Posterior cingulate gyrus (tissue), 11 donors: ENCODE measurements at regions not wholly inside any gene's neighbourhood (a gene's known extent, or its start where the extent isn't known, plus 50 kb on each side); places are given as distances from the start of the nearest gene placed in this dataset.
"Not testable (repeated sequence)": the region's sequence is repeated elsewhere in the genome, so short reads cannot be mapped to it uniquely, and the experiment has no call there.

Experiments
- DNase-seq, 10 donors: peaks; one replicate each; pipeline versions ENCODE4 v3.0.0 to v3.0.0-alpha.2; 2020 to 2021; ENCODE audit warnings: mixed read lengths in 3 of 10
- intact Hi-C: fragments of 100-400 bp; cut with DNase I; formaldehyde crosslinking; loops from one replicate; pipeline ENCODE4 v1.15.1; 2023

- no peak for DNase-seq
- intact Hi-C loops = no loop called here
Measured at GRCh38 chr17:51481370-51481769, 221.0 kb downstream of the UTP18 start.

- intact Hi-C loops, DNase-seq: not testable (repeated sequence)
Measured at GRCh38 chr17:51482248-51482647, 221.9 kb downstream of the UTP18 start.

- no peak for DNase-seq
- intact Hi-C loops = no loop called here
Measured at GRCh38 chr17:51486091-51486490, 225.7 kb downstream of the UTP18 start.

- no peak for DNase-seq
- intact Hi-C loops = no loop called here
Measured at GRCh38 chr17:51486885-51487520, 226.7 kb downstream of the UTP18 start.

- intact Hi-C loops = no loop called here
- peak in 1 of 10 donors; percentile 63 for DNase-seq
Measured at GRCh38 chr17:51487947-51488346, 227.6 kb downstream of the UTP18 start.

GRCh38 chr17:51491416-51491815 lies 231.1 kb downstream of the UTP18 start:
- peak in 1 of 10 donors; percentile 69 for DNase-seq
- intact Hi-C loops = no loop called here

- intact Hi-C loops = no loop called here
- no peak for DNase-seq
Measured at GRCh38 chr17:51493206-51493605, 232.9 kb downstream of the UTP18 start.

GRCh38 chr17:51496378-51496777 lies 236.0 kb downstream of the UTP18 start:
- intact Hi-C loops = no loop called here
- no peak for DNase-seq

GRCh38 chr17:51499897-51500296 lies 239.6 kb downstream of the UTP18 start:
- intact Hi-C loops = loop anchor here (10.0 kb wide), 1 partner anchor 125 kb away; no protein-coding TSS in a partner anchor
- DNase-seq = no peak

- DNase-seq = no peak
- intact Hi-C loops = loop anchor here (10.0 kb wide), 1 partner anchor 126 kb away; no protein-coding TSS in a partner anchor
Measured at GRCh38 chr17:51500454-51500853, 240.1 kb downstream of the UTP18 start.

GRCh38 chr17:51505450-51505849 lies 245.1 kb downstream of the UTP18 start:
- intact Hi-C loops = loop anchor here (10.0 kb wide), 1 partner anchor 131 kb away; no protein-coding TSS in a partner anchor
- no peak for DNase-seq

- intact Hi-C loops = loop anchor here (10.0 kb wide), 1 partner anchor 133 kb away; no protein-coding TSS in a partner anchor
- DNase-seq = no peak
Measured at GRCh38 chr17:51507444-51507843, 247.1 kb downstream of the UTP18 start.

- peak in 8 of 10 donors; percentile 19 to 92 (median 40) for DNase-seq
Measured at GRCh38 chr17:51508048-51508447, 247.7 kb downstream of the UTP18 start.

GRCh38 chr17:51510940-51511339 lies 250.6 kb downstream of the UTP18 start:
- DNase-seq = no peak
- intact Hi-C loops = no loop called here

More at GRCh38 chr17:51508048-51508447, 247.7 kb downstream of the UTP18 start:
- intact Hi-C loops = loop anchor here (10.0 kb wide), 1 partner anchor 133 kb away; no protein-coding TSS in a partner anchor

- intact Hi-C loops = no loop called here
- DNase-seq = no peak
Measured at GRCh38 chr17:51512220-51512907, 252.0 kb downstream of the UTP18 start.

- intact Hi-C loops = no loop called here
- DNase-seq = no peak
Measured at GRCh38 chr17:51516924-51517323, 256.6 kb downstream of the UTP18 start.

GRCh38 chr17:51524524-51524923 lies 264.2 kb downstream of the UTP18 start:
- intact Hi-C loops = no loop called here
- DNase-seq = no peak

- intact Hi-C loops = no loop called here
- DNase-seq = no peak
Measured at GRCh38 chr17:51526507-51526906, 266.2 kb downstream of the UTP18 start.

- intact Hi-C loops = no loop called here
- no peak for DNase-seq
Measured at GRCh38 chr17:51527225-51527982, 267.1 kb downstream of the UTP18 start.

- intact Hi-C loops = no loop called here
- DNase-seq = no peak
Measured at GRCh38 chr17:51528111-51528510, 267.8 kb downstream of the UTP18 start.

GRCh38 chr17:51533219-51533618 lies 272.9 kb downstream of the UTP18 start:
- intact Hi-C loops = no loop called here

More at GRCh38 chr17:51533219-51533618, 272.9 kb downstream of the UTP18 start:
- no peak for DNase-seq
